Hindlimb muscle (tissue), 1 donor: ENCODE measurements at regions not wholly inside any gene's neighbourhood (a gene's known extent, or its start where the extent isn't known, plus 50 kb on each side); places are given as distances from the start of the nearest gene placed in this dataset.
"Not testable (repeated sequence)": the region's sequence is repeated elsewhere in the genome, so short reads cannot be mapped to it uniquely, and the experiment has no call there.

ENCODE experiments used
- DNase-seq: peaks from one replicate; pipeline ENCODE4 v3.0.0-alpha.2; 2013

- no peak for DNase-seq
Measured at GRCh38 chr3:174462916-174463315, 396.2 kb upstream of the NAALADL2 start.

- no peak for DNase-seq
Measured at GRCh38 chr3:174465177-174465576, 394.0 kb upstream of the NAALADL2 start.

GRCh38 chr3:174466471-174467054 lies 392.6 kb upstream of the NAALADL2 start:
- no peak for DNase-seq

- no peak for DNase-seq
Measured at GRCh38 chr3:174477491-174477890, 381.6 kb upstream of the NAALADL2 start.

- no peak for DNase-seq
Measured at GRCh38 chr3:174480767-174481166, 378.4 kb upstream of the NAALADL2 start.

- DNase-seq, result no peak
Measured at GRCh38 chr3:174482541-174482940, 376.6 kb upstream of the NAALADL2 start.

GRCh38 chr3:174483254-174483653 lies 375.9 kb upstream of the NAALADL2 start:
- DNase-seq, result no peak

GRCh38 chr3:174483856-174484255 lies 375.3 kb upstream of the NAALADL2 start:
- not testable (repeated sequence) for DNase-seq

GRCh38 chr3:174488527-174488926 lies 370.6 kb upstream of the NAALADL2 start:
- no peak for DNase-seq

GRCh38 chr3:174495311-174495710 lies 363.8 kb upstream of the NAALADL2 start:
- DNase-seq, result no peak

- DNase-seq, result no peak
Measured at GRCh38 chr3:174495928-174496327, 363.2 kb upstream of the NAALADL2 start.

- DNase-seq, result no peak
Measured at GRCh38 chr3:174498638-174499037, 360.5 kb upstream of the NAALADL2 start.

- no peak for DNase-seq
Measured at GRCh38 chr3:174505266-174505665, 353.9 kb upstream of the NAALADL2 start.

GRCh38 chr3:174524203-174524602 lies 334.9 kb upstream of the NAALADL2 start:
- no peak for DNase-seq

GRCh38 chr3:174529298-174529697 lies 329.8 kb upstream of the NAALADL2 start:
- no peak for DNase-seq

- DNase-seq, result no peak
Measured at GRCh38 chr3:174531262-174531982, 327.7 kb upstream of the NAALADL2 start.

GRCh38 chr3:174532216-174532615 lies 326.9 kb upstream of the NAALADL2 start:
- DNase-seq, result no peak

- no peak for DNase-seq
Measured at GRCh38 chr3:174532776-174533175, 326.4 kb upstream of the NAALADL2 start.

GRCh38 chr3:174533286-174533685 lies 325.8 kb upstream of the NAALADL2 start:
- DNase-seq, result no peak

GRCh38 chr3:174536319-174536718 lies 322.8 kb upstream of the NAALADL2 start:
- DNase-seq, result no peak

GRCh38 chr3:174538151-174538550 lies 321.0 kb upstream of the NAALADL2 start:
- no peak for DNase-seq

GRCh38 chr3:174540116-174540908 lies 318.8 kb upstream of the NAALADL2 start:
- DNase-seq, result no peak

- DNase-seq, result no peak
Measured at GRCh38 chr3:174541708-174542315, 317.3 kb upstream of the NAALADL2 start.
